GM21786 (cell line): ENCODE measurements at regions not wholly inside any gene's neighbourhood (a gene's known extent, or its start where the extent isn't known, plus 50 kb on each side); places are given as distances from the start of the nearest gene placed in this dataset.
A peak's percentile ranks its signal among the peaks of the same experiment; 100 is the strongest.

ENCODE experiments used
- ATAC-seq: cut with Tn5 transposase; IDR thresholded peaks from one replicate; pipeline ENCODE4 v1.9.1; 2021; ENCODE audit not compliant: unreplicated experiment

DNA sequence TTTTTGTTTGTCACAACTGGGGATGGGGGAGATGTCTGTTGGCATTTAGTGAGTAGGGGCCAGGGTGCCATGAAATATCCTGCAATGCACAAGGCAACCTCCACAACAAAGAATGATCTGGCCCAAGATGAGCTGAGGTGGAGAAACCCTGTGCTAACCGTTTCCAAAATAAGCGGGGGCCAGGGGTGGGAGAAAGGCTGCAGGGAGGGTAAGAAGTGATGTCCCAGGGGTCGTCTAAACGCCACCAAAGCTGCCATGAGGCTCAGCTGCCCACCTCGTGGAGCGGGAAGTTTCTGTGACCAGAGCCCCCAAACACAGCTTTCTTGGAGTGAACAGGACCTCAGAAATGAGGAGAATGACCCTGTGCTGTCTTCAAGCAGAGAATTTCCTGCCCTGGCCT, 76.5 kb upstream of the CDH5 start:
- no peak for ATAC-seq

DNA sequence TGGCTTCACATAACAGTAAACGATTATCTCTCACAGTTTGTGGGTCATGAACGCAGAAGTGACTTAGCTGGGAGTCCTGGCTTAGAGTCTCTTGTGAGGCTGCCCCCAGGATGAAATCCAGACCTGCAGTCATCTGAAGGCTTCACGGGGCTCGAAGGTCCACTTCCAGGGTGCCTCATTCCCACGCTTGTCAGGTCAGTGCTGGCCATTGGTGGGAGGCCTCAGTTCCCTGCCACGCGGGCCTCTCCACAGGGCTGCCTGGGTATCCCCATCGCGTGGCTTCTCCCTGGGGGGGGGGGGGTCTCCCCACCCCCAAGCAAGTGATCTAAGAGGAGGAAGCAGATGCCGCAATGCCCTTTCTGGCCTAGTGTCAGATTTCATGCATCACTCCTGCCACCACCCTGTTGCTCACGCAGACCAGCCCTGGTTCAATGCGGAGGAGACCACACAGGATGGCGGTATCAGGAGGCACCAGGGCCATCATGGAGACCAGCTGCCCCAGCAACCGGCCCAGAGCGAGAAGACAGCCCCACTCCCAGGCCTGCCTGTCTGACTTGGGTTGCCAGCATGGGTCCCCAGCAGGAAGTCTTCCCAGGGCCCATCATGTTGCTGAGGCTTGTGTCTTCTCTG, 77.3 kb upstream of the CDH5 start:
- no peak for ATAC-seq

DNA sequence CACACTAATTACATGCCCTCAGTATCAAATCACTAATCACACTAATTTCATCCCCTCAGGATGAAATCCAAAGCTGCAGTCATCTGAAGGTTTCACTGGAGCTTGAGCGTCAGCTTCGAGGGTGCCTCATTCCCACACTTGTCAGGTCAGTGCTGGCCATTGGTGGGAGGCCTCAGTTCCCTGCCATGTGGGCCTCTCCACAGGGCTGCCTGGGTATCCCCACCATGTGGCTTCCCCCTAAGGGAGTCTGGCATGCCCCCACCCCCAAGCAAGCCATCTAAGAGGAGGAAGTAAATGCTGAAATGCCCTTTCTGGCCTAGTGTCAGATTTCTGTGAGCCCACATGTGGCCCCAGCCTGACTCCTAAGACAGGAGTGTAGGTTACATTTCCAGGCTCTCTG, 78.6 kb upstream of the CDH5 start:
- ATAC-seq = no peak

DNA sequence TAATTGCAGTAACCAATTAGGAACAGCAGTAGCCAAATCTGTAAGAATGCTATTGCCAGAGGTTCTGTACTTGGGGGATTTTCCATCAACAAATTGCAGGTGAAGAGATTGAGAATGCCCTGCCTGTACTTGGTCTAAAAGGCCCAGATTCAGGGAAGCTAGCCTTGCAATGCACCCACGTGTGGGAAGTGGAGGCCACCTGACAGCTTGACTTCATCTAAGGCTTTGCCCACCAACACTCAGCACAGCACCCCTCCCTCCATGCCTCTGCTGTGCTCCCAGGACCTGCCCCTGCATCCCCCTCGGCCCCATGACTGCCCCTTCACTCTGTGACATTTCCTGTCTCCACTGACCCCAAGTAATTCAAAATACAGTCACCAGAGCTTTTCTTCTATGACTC, 79.1 kb upstream of the CDH5 start:
- no peak for ATAC-seq

DNA sequence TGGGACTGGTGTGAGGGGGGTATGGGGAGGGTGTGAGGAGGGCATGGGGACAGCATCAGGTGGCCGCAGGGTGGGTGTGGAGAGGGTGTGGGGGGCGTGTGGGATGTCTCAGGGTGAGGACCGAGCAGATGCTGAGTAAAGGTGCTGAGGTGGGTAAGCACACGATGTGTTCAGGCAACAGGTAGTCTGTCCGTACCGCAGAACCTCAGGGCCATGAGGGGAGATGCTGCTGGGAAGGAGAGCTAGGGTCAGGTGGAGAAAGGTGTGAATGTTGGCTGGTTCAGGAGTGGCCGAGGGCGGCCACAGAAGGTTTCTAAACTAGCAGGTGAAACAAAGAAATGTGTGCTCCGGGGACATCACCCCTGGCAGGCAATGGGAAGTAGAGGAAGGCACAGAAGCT, 80.0 kb upstream of the CDH5 start:
- ATAC-seq = no peak

DNA sequence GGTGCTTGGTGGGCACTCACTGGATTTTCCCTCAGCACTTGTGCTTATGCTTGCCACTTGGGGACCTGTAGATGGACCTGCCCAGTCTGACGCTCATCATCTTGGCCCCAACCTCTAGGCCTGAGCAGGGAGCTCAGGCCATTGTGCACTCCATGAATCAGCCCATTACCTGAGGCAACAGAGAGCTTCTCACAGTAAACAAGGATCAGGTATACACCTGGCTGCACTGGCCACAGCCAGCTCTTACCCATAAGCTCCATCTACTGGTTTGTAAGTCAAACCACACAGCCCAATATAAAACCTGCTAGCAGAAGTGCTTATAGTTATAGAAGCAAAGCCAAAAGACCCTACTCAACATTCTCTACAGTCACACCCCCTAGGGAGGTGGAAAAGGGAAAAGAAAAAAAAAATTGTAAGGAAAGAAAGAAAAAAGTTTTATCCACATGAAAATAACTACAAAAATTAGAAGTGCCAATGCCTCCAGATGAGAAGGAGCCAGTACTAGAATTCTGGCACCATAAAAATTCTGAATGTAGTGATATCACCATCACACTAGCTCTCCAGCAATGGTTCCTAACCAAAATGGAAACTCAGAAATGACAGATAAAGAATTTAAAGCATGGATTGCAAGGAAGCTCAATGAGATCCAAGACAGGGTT, 87.8 kb upstream of the CDH5 start:
- ATAC-seq = no peak

DNA sequence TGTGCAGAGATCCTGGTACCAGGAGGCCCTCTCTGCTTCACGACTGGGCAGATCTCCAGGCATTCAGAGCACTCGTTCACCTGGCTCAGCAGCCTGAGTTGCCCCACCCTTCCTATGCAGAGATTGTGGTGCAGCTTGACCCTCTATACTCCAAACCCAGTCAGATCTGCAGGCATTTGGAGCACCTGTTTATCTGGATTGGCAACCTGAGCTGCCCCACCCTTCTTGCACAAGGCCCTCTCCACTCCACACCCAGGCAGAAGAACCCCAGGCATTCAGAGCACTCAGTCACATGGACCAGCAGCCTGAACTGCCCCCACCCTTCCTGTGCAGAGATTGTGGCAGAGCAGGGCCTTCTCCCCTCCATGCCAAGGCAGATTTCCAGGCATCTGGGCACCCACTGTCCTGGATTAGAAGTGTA, 88.4 kb upstream of the CDH5 start:
- ATAC-seq = no peak

DNA sequence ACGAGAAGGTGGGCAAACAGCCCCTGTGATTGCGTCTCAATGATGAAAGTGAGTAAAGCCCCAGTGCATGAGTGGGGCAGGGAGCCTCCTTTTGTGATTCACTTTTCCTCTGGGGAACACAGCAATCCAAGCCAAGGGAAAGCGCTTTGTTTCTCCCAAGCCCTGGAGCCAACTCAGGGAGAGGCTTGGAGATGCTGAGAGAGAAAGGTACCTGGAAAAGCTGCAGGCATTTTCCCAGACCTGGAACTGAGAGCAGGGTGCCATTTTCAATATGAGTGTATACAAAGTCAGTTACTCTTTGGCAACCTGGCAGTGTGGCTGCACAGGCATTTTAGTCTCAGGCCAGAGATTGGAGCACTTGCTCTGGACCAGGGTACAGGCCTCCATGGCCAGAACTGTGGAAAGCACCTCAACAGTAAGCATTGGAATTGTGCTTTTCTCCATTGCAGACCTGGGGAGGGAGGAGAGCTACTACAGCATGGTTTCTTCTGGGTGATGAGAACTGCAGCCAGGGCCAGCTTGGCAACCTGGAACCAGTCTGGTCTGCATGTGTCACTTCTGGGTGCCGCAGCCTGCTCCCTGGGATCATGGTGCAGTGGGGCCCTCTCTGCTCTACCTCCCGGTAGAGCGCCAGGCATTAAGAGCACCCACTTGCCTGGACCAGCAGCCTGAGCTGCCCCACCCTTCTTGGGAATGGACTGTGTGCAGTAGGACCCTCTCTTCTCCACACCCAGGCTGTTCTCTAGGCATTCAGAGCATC, 89.0 kb upstream of the CDH5 start:
- ATAC-seq = no peak

DNA sequence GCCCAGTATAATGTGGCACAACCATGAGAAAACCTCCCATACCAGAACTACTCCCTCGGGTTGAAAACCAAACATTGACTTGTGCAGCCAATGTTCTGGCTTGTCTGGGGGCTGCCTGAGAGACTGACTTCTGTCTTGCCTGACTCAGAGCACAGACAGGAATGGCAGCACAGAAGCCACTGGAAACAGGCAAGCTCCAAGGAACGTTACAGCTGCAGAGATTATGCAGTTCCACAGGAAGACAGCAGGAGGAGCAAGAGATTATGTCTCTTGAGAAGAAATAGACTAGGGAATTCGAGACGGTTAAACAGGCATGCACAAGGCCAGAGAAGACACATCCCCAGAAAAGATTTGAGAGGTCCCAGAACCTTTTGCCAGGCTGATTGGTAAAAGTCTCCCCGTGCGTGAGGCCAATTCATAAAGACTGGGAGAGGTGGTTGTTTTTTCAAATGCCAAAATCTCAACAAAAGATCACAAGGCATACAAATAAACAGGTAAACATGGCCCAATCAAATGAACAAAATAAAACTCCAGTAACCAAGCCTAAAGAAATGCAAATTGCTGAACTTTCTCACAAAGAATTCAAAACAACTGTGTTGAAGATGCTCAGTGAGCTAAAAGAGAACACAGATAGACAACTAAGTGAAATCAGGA, 90.6 kb upstream of the CDH5 start:
- ATAC-seq = no peak

DNA sequence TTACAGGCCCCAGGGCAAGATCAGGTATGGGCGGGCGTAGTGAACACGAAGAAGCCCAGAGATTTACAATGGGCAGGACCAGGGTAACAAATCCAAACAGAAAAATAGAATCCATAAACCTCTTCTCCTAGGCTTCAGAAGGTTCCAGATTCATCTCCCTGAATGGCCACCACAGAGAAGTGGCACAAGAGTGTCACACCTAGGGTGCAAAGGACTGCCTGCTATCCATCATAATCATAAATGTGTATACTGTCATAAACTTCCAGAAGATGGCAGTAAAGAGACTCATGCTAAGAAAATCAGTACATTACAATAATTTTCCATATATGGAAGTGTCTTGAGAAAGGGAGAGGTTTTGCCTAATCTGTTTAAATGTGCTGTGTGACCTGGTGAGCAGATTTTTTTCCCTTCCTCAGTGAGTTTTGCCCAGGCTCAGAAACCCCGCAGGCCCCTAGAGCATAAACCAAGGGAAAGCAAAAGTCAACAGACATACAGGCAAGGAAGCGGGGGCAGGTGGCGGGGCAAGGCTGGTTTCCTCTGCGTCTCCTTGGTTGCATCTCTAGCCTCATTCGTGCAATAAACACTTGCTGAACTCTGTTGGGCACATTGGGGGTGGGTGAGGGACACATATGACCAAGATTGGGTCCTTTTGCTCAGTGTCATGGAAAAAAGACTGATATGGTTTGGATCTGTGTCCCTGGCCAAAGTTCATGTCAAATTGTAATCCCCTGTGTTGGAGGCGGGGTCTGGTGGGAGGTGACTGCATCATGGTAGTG, 92.0 kb upstream of the CDH5 start:
- ATAC-seq = no peak

DNA sequence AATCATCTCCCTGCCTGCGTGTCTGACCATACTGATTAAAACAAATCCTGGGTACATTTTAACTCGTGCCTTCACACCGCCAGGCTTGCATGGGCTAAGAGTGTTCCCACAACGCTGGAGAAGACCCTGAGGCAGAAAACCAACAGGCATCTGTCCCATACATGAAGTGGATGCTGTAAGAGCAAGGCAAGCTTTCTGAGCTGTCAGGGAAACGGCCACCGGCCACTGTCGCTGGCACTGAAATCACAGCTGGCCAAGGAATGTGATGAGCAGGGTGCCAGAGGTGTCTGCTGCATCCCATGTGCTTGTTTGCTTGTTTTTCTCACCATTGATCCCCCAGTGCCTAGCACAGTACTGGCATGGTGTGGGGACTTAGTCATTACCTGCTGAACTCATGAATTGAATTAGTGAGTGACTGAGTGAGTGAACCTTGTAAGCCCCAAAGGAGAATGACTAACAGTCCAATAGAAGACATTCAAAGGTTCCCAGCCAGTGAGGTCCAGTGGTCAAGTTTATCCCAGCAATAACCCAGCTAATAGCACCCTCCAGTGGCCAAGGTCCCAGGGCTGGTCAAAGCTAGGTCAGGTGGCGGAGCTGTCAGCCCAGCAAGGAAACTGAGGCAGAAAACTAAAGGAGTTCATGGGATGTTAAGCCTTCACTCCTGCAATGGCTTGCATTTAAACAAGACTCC, 92.7 kb upstream of the CDH5 start:
- no peak for ATAC-seq

DNA sequence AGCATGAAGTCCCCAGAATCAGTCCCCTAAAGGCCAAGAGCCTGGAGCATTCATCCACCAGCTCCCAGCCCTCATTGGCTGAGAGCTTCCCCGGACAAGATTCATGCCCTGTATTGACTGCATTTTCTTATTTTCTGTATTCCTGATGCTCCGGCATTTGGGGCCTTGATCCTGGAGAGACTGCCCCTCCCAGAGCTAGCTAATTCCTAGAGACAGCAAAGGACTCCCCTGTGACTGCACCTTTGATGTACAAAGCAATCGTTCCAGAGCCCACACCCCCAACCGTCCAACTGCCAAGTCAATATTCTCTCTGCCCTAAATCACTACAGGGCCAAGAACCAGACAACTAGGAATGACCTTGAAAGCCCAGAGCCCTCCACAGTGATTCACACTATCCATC, 93.4 kb upstream of the CDH5 start:
- ATAC-seq = no peak

DNA sequence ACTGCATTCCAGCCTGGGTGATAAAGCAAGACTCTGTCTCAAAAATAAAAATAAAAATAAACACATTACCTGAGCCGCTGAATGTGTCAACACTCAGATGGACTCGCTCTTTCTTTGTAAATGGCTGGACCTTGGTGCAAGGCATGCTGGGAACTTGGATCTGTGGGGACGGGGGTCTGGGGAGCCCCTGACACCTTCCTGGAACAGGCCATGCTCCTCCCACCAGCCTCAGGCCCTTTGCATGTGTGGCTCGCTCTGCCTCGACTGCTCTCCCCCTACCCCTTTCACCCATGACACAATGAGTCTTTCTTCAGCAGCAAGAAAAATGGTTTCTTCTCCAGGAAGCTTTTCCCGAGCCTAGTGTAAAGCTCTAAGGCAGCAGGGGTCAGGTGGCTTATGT, 94.0 kb upstream of the CDH5 start:
- no peak for ATAC-seq

DNA sequence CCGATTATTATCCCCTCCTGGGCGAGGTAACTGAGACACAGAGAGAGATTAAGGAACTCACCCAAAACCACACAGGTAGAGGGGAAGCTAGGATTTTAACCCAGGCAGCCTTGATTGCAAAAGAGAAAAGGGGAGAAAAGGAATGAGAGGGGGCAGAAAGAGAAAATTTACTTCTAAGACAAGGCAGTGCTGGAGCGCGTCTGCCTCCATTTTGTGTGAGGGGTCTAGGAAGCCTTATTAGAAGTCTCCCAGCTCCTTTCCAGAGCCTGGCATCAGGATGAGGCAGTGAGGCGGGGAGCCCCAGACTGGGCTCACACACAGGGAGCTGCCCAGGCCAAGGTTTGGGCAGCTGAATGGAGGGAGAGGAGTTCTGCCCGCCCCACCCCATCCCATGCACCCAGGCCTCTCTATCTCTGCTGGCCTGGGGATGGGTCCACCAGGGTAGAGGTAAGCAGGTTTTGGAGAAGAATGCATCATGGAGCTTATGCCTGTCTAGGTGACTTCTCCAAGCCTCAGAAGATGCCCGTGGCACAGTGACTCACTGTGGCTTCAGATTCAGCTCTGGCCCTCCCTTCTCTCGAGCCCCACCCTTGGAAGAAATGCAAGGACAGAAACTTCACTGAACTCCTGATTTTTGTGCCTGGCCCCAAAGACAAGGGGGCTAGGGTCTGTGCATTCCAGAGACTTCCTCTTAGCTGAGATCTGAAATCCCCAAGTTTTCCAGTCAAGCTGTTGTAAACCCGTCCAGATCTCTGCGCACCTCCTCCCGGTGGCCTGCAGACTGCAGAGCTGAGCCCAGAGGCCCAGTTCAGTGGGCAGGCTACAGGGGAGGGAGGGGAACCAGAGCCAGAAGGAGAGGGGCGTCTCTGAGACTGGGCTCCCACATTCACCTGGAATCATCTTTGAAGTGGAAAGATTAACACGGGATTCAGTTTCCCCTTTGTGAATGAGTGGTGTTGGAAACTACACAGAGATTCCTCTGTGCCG, 95.1 kb upstream of the CDH5 start:
- ATAC-seq = no peak

DNA sequence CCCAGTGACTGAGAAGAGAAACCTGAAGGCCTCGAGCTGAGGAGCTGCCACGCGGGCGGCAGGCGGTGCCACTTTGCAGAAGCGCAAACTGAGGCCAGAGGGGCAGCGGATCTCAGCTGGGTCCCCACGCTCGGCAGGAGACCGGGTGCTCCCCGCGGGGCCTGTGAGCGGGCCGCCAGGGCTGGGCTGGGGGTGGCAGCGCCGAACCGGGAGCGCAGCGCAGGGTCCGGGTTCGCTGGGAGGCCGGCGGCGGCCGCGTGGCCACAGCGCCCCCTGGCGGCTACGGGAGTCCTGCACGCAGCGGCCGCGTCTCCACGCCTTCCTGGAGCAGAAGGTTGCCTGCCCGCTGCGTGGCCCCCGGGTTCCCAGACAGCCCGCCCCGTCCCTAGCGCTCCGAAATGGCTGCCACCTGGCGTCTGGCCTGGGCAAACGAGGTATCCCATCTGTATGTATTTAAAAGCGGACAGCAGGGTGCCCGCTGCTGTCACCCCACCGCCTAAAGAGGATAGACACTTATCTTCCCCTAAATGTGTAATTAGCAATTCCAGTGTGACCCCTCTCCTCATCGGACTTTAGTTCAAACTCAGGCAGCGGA, 96.1 kb upstream of the CDH5 start:
- ATAC-seq = peak; percentile 52

DNA sequence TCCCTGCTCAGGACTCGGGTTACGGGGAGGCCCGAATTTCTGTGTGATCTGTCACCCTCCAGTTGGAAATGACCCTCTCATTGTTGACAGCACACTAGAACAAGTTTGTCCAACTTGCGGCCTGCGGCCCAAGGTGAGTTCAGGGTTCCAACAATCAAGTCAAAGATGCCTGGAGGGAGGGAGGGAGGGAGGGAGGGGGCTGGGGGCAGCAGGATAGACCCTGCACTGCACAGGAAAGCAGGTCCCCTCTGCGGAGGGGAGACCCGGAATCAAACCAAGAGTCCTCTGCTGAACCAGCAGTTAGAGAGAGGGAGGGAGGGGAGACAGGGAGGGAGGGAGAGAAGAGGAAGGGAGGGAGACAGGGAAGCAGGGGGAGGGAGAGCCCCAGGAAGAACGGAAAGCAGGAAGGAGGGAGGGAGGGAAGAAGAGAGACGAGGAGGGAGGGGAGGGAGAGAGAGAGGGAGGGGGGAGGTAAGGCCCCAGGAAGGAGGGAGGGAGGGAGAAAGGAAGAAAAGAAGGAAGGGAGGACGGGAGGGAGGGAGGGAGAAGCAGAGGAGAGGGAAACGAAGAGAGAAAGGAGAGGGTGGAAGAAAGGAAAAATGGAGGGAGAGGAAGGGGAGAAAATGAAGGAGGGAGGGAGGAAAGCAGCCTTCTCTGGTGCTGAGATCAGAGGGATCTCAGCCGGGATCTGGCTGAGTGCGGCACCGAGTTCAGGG, 96.7 kb upstream of the CDH5 start:
- no peak for ATAC-seq

DNA sequence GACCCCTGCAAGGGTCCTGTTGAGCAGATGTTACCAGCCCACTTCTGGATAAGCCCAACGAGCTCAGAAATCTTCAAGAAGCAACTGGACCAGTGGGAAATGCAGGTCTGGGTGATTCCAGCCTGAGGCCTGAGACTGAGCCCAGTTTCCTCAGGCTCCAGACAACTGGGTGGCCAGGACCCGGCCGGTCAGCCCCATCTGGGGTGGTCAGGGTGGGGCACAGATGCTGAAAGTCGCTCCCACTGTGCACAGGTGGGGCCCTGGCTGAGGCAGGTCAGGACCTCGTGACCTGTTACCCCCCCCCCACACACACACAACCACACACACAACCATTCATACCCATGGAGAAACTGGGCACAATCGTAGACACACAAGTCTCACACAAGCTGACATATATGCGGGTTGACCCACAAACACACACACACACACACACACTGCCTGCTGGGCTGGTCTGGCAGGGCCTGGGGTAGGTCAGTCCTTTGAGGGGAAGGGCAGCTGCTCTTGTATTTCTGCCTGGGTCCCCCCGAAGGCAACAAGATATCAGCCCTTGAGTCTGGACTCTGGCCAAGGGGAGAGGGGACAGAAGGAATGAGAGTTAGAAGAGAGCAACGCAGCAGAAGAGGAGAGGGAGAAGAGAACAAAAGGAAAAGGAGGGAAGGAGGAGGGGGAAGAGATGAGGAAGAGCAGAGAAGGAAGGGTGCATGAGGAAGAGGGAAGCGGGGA, 99.0 kb upstream of the CDH5 start:
- ATAC-seq = no peak
